ENCODE measurements at regions not wholly inside any gene's neighbourhood (a gene's known extent, or its start where the extent isn't known, plus 50 kb on each side); places are given as distances from the start of the nearest gene placed in this dataset.
"Not testable (repeated sequence)": the region's sequence is repeated elsewhere in the genome, so short reads cannot be mapped to it uniquely, and the experiment has no call there.

DNA sequence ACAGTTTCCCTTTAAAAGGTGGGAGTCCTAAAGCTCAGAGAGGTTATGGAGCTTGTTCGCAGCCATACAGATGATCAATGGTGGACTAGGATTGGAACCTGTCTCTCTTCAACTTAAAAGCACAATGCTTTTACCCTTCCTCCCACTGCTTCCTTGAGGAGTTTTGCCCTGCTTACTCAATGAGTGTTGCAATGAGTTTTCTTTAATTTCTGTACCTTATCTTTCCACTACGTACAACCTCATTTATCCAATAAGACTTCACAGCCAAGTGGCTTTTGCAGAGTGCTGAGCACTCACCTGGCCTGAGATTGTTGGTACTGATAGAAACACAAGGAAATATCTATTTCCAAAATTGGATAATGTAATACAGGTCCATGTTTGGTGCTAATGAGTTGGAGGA, 64.7 kb upstream of the ANKRD55 start:
- Histone ChIP-seq H3K9me3 (ENCODE audit: control insufficient read depth, low read depth, low read length) (no peaks in the 10 kb centered on the region), H3K4me3 (ENCODE audit: control insufficient read depth in 2 of 3, extremely low read depth in 1 of 3, insufficient read depth in 2 of 3, low read depth in 1 of 3, low read length in 3 of 3) (no peak overlapping the region), H3K79me2 (ENCODE audit: control insufficient read depth, insufficient read depth, low read length) (no peaks in the 10 kb centered on the region), H2AFZ (ENCODE audit: control insufficient read depth, low read length) (no peak overlapping the region), H3K27me3 (ENCODE audit: control insufficient read depth, extremely low read depth, insufficient read depth, low read length) (no peaks in the 10 kb centered on the region), H3K9ac (ENCODE audit: control insufficient read depth, extremely low read depth, insufficient read depth, low read length) (no peak overlapping the region), H3K27ac (ENCODE audit: control insufficient read depth, insufficient read depth, low read length) (no peak overlapping the region), H3K9me1 (ENCODE audit: control insufficient read depth, extremely low read depth, insufficient read depth, low read length) (no peaks in the 10 kb centered on the region), H4K20me1 (ENCODE audit: control insufficient read depth, extremely low read depth, insufficient read depth, low read length) (no peaks in the 10 kb centered on the region), H3K4me1 (ENCODE audit: control insufficient read depth, extremely low read depth, insufficient read depth, low read length) (peaks cover 6% of the 10 kb centered on the region), H3K36me3 (ENCODE audit: control insufficient read depth in 2 of 2, extremely low read depth in 1 of 2, insufficient read depth in 2 of 2, low read length in 2 of 2) (no peaks in the 10 kb centered on the region), H3K4me2 (ENCODE audit: control insufficient read depth, extremely low read depth, insufficient read depth, low read depth, low read length) (no peak overlapping the region)
- TF ChIP-seq, protein P1, sequence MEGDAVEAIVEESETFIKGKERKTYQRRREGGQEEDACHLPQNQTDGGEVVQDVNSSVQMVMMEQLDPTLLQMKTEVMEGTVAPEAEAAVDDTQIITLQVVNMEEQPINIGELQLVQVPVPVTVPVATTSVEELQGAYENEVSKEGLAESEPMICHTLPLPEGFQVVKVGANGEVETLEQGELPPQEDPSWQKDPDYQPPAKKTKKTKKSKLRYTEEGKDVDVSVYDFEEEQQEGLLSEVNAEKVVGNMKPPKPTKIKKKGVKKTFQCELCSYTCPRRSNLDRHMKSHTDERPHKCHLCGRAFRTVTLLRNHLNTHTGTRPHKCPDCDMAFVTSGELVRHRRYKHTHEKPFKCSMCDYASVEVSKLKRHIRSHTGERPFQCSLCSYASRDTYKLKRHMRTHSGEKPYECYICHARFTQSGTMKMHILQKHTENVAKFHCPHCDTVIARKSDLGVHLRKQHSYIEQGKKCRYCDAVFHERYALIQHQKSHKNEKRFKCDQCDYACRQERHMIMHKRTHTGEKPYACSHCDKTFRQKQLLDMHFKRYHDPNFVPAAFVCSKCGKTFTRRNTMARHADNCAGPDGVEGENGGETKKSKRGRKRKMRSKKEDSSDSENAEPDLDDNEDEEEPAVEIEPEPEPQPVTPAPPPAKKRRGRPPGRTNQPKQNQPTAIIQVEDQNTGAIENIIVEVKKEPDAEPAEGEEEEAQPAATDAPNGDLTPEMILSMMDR (optimal IDR thresholded peaks at IDR 0.05 in 1 of 3, IDR thresholded peaks at IDR 0.05 in 1 of 3, conservative IDR thresholded peaks at IDR 0.05 in 1 of 3; ENCODE audit: extremely low read depth in 1 of 3, insufficient read depth in 2 of 3, low read length in 3 of 3) = no peak
- TF ChIP-seq EZH2 (IDR thresholded peaks at IDR 0.05; ENCODE audit: low read length) = no peak
- no peak for FAIRE-seq
- dilution Hi-C loops (cut with MboI; ENCODE audit: extremely low pct_ligation_motif_present, low sequenced_read_pairs) = no loop called here
- DNase-seq (ENCODE audit: low read depth, low spot score) = no peak

DNA sequence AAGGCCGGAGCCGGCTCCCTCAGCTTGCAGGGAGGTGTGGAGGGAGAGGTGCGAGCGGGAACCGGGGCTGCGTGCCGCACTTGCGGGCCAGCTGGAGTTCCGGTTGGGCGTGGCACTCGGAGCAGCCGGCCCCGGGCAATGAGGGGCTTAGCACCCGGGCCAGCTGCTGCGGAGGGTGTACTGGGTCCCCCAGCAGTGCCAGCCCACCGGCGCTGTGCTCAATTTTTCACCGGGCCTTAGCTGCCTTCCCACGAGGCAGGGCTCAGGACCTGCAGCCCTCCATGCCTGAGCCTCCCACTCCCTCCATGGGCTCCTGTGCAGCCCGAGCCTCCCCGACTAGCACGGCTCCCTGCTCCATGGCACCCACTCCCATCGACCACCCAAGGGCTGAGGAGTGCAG, 62.2 kb upstream of the ANKRD55 start:
- H3K27me3 ChIP-seq (ENCODE audit: control insufficient read depth, extremely low read depth, insufficient read depth, low read length); H3K36me3 ChIP-seq (ENCODE audit: control insufficient read depth in 2 of 2, extremely low read depth in 1 of 2, insufficient read depth in 2 of 2, low read length in 2 of 2); H3K27ac ChIP-seq (ENCODE audit: control insufficient read depth, insufficient read depth, low read length); H3K9me3 ChIP-seq (ENCODE audit: control insufficient read depth, low read depth, low read length); H3K4me1 ChIP-seq (ENCODE audit: control insufficient read depth, extremely low read depth, insufficient read depth, low read length); H2AFZ ChIP-seq (ENCODE audit: control insufficient read depth, low read length); H3K4me2 ChIP-seq (ENCODE audit: control insufficient read depth, extremely low read depth, insufficient read depth, low read depth, low read length); H3K9me1 ChIP-seq (ENCODE audit: control insufficient read depth, extremely low read depth, insufficient read depth, low read length); FAIRE-seq; H3K4me3 ChIP-seq (ENCODE audit: control insufficient read depth in 2 of 3, extremely low read depth in 1 of 3, insufficient read depth in 2 of 3, low read depth in 1 of 3, low read length in 3 of 3); dilution Hi-C loops (cut with MboI; ENCODE audit: extremely low pct_ligation_motif_present, low sequenced_read_pairs); DNase-seq (ENCODE audit: low read depth, low spot score); H4K20me1 ChIP-seq (ENCODE audit: control insufficient read depth, extremely low read depth, insufficient read depth, low read length); H3K79me2 ChIP-seq (ENCODE audit: control insufficient read depth, insufficient read depth, low read length); H3K9ac ChIP-seq (ENCODE audit: control insufficient read depth, extremely low read depth, insufficient read depth, low read length): not testable (repeated sequence)

DNA sequence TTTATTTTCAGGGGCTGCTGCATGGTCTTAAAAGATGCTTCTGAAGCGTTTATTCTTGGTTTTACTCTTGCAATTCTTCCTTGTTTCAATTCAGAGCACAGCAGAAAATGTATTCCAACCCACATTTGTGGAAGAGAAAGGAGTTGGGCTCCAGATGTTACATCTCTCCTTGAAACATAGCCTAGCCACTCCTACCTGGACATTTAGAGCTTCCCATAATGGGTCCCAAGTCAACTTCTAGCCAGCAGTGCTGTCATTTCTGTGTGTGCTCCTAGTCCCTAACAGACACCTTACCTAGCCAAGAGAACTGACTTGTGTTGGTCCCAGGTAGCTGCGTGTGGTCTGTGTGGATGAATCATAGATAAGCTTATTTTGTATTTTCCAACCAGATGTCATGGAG, 61.2 kb upstream of the ANKRD55 start:
- dilution Hi-C loops (cut with MboI; ENCODE audit: extremely low pct_ligation_motif_present, low sequenced_read_pairs) = no loop called here
- TF ChIP-seq, protein P1 (optimal IDR thresholded peaks at IDR 0.05 in 1 of 3, IDR thresholded peaks at IDR 0.05 in 1 of 3, conservative IDR thresholded peaks at IDR 0.05 in 1 of 3; ENCODE audit: extremely low read depth in 1 of 3, insufficient read depth in 2 of 3, low read length in 3 of 3) = no peak
- TF ChIP-seq EZH2 (IDR thresholded peaks at IDR 0.05; ENCODE audit: low read length) = no peak
- Histone ChIP-seq H3K36me3 (ENCODE audit: control insufficient read depth in 2 of 2, extremely low read depth in 1 of 2, insufficient read depth in 2 of 2, low read length in 2 of 2) (no peaks in the 10 kb centered on the region), H3K9ac (ENCODE audit: control insufficient read depth, extremely low read depth, insufficient read depth, low read length) (no peak overlapping the region), H3K4me3 (ENCODE audit: control insufficient read depth in 2 of 3, extremely low read depth in 1 of 3, insufficient read depth in 2 of 3, low read depth in 1 of 3, low read length in 3 of 3) (no peak overlapping the region), H3K9me1 (ENCODE audit: control insufficient read depth, extremely low read depth, insufficient read depth, low read length) (no peaks in the 10 kb centered on the region), H2AFZ (ENCODE audit: control insufficient read depth, low read length) (no peak overlapping the region), H3K4me1 (ENCODE audit: control insufficient read depth, extremely low read depth, insufficient read depth, low read length) (no peaks in the 10 kb centered on the region), H3K27ac (ENCODE audit: control insufficient read depth, insufficient read depth, low read length) (no peak overlapping the region), H3K79me2 (ENCODE audit: control insufficient read depth, insufficient read depth, low read length) (no peaks in the 10 kb centered on the region), H3K9me3 (ENCODE audit: control insufficient read depth, low read depth, low read length) (no peaks in the 10 kb centered on the region), H3K27me3 (ENCODE audit: control insufficient read depth, extremely low read depth, insufficient read depth, low read length) (no peaks in the 10 kb centered on the region), H4K20me1 (ENCODE audit: control insufficient read depth, extremely low read depth, insufficient read depth, low read length) (no peaks in the 10 kb centered on the region), H3K4me2 (ENCODE audit: control insufficient read depth, extremely low read depth, insufficient read depth, low read depth, low read length) (no peak overlapping the region)
- no peak for FAIRE-seq
- no peak for DNase-seq (ENCODE audit: low read depth, low spot score)

DNA sequence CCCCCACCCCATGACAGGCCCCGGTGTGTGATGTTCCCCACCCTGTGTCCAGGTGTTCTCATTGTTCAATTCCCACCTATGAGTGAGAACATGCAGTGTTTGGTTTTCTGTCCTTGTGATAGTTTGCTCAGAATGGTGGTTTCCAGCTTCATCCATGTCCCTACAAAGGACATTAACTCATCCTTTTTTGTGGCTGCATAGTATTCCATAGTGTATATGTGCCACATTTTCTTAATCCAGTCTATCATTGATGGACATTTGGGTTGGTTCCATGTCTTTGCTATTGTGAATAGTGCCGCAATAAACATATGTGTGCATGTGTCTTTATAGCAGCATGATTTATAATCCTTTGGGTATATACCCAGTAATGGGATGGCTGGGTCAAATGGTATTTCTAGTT, 59.7 kb upstream of the ANKRD55 start:
- FAIRE-seq; H4K20me1 ChIP-seq (ENCODE audit: control insufficient read depth, extremely low read depth, insufficient read depth, low read length); H3K9ac ChIP-seq (ENCODE audit: control insufficient read depth, extremely low read depth, insufficient read depth, low read length); H3K27ac ChIP-seq (ENCODE audit: control insufficient read depth, insufficient read depth, low read length); H3K4me1 ChIP-seq (ENCODE audit: control insufficient read depth, extremely low read depth, insufficient read depth, low read length); H3K27me3 ChIP-seq (ENCODE audit: control insufficient read depth, extremely low read depth, insufficient read depth, low read length); dilution Hi-C loops (cut with MboI; ENCODE audit: extremely low pct_ligation_motif_present, low sequenced_read_pairs); DNase-seq (ENCODE audit: low read depth, low spot score); H3K36me3 ChIP-seq (ENCODE audit: control insufficient read depth in 2 of 2, extremely low read depth in 1 of 2, insufficient read depth in 2 of 2, low read length in 2 of 2); H3K79me2 ChIP-seq (ENCODE audit: control insufficient read depth, insufficient read depth, low read length); H3K4me2 ChIP-seq (ENCODE audit: control insufficient read depth, extremely low read depth, insufficient read depth, low read depth, low read length); H3K9me3 ChIP-seq (ENCODE audit: control insufficient read depth, low read depth, low read length); H3K9me1 ChIP-seq (ENCODE audit: control insufficient read depth, extremely low read depth, insufficient read depth, low read length); H3K4me3 ChIP-seq (ENCODE audit: control insufficient read depth in 2 of 3, extremely low read depth in 1 of 3, insufficient read depth in 2 of 3, low read depth in 1 of 3, low read length in 3 of 3); H2AFZ ChIP-seq (ENCODE audit: control insufficient read depth, low read length): not testable (repeated sequence)
